ENCODE measurements at regions not wholly inside any gene's neighbourhood (a gene's known extent, or its start where the extent isn't known, plus 50 kb on each side); places are given as distances from the start of the nearest gene placed in this dataset.
A peak's percentile ranks its signal among the peaks of the same experiment; 100 is the strongest.

- no peak for DNase-seq
Observed at GRCh38 chr13:73480779-73481559, 422.2 kb downstream of the KLF5 start.

GRCh38 chr13:73479856-73480255 is 421.1 kb downstream of the KLF5 start:
- no peak for DNase-seq

GRCh38 chr13:73479351-73479750 is 420.5 kb downstream of the KLF5 start:
- DNase-seq: no peak

- DNase-seq: no peak
Observed at GRCh38 chr13:73477441-73477840, 418.6 kb downstream of the KLF5 start.

- no peak for DNase-seq
Observed at GRCh38 chr13:73473016-73473415, 414.2 kb downstream of the KLF5 start.

- no peak for DNase-seq
Observed at GRCh38 chr13:73467125-73467524, 408.3 kb downstream of the KLF5 start.

- DNase-seq: no peak
Observed at GRCh38 chr13:73466561-73466960, 407.8 kb downstream of the KLF5 start.

- DNase-seq: no peak
Observed at GRCh38 chr13:73465617-73465971, 406.8 kb downstream of the KLF5 start.

- no peak for DNase-seq
Observed at GRCh38 chr13:73464758-73465616, 406.2 kb downstream of the KLF5 start.

- no peak for DNase-seq
Observed at GRCh38 chr13:73462241-73462640, 403.4 kb downstream of the KLF5 start.

GRCh38 chr13:73451221-73452029 is 392.6 kb downstream of the KLF5 start:
- DNase-seq: no peak

- no peak for DNase-seq
Observed at GRCh38 chr13:73450583-73450982, 391.8 kb downstream of the KLF5 start.

- DNase-seq: no peak
Observed at GRCh38 chr13:73449252-73449651, 390.4 kb downstream of the KLF5 start.

- DNase-seq: no peak
Observed at GRCh38 chr13:73440296-73440895, 381.6 kb downstream of the KLF5 start.

- DNase-seq: no peak
Observed at GRCh38 chr13:73433890-73434289, 375.1 kb downstream of the KLF5 start.

GRCh38 chr13:73433458-73433857 is 374.7 kb downstream of the KLF5 start:
- no peak for DNase-seq

- DNase-seq: no peak
Observed at GRCh38 chr13:73429701-73430100, 370.9 kb downstream of the KLF5 start.

- no peak for DNase-seq
Observed at GRCh38 chr13:73428706-73429105, 369.9 kb downstream of the KLF5 start.

- no peak for DNase-seq
Observed at GRCh38 chr13:73428137-73428536, 369.3 kb downstream of the KLF5 start.

GRCh38 chr13:73422973-73423372 is 364.2 kb downstream of the KLF5 start:
- no peak for DNase-seq

- DNase-seq: peak; percentile 25
Observed at GRCh38 chr13:73421310-73421912, 362.6 kb downstream of the KLF5 start.

GRCh38 chr13:73419186-73419585 is 360.4 kb downstream of the KLF5 start:
- no peak for DNase-seq

Data from activated naive CD4-positive, alpha-beta T cell treated with Interleukin-2 at 50 U/mL for 16 hours (primary cell).